ENCODE measurements at regions not wholly inside any gene's neighbourhood (a gene's known extent, or its start where the extent isn't known, plus 50 kb on each side); places are given as distances from the start of the nearest gene placed in this dataset.

- Histone ChIP-seq H3K4me1 (no peaks in the 10 kb centered on the region), H3K4me3 (no peak overlapping the region), H3K9me3 (no peaks in the 10 kb centered on the region), H3K27ac (no peak overlapping the region), H3K27me3 (no peaks in the 10 kb centered on the region), H3K36me3 (no peaks in the 10 kb centered on the region)
- DNase-seq: no peak
- TF ChIP-seq POLR2A (IDR thresholded peaks at IDR 0.05) (no peak), CTCF (IDR thresholded peaks at IDR 0.05) (no peak)
Measured at GRCh38 chr3:76788206-76788605, 251.7 kb upstream of the ROBO2 start.

- no peak for DNase-seq
- TF ChIP-seq POLR2A (IDR thresholded peaks at IDR 0.05) (no peak), CTCF (IDR thresholded peaks at IDR 0.05) (no peak)
- Histone ChIP-seq H3K4me1 (no peaks in the 10 kb centered on the region), H3K4me3 (no peak overlapping the region), H3K27ac (no peak overlapping the region), H3K36me3 (no peaks in the 10 kb centered on the region), H3K27me3 (no peaks in the 10 kb centered on the region), H3K9me3 (no peaks in the 10 kb centered on the region)
Measured at GRCh38 chr3:76789237-76789636, 250.7 kb upstream of the ROBO2 start.

- TF ChIP-seq CTCF (IDR thresholded peaks at IDR 0.05) (no peak), POLR2A (IDR thresholded peaks at IDR 0.05) (no peak)
- Histone ChIP-seq H3K9me3 (no peaks in the 10 kb centered on the region), H3K36me3 (no peaks in the 10 kb centered on the region), H3K4me1 (no peaks in the 10 kb centered on the region), H3K27me3 (no peaks in the 10 kb centered on the region), H3K27ac (no peak overlapping the region), H3K4me3 (no peak overlapping the region)
- DNase-seq: no peak
Measured at GRCh38 chr3:76811418-76811817, 228.5 kb upstream of the ROBO2 start.

- no peak overlapping the region for H3K4me3 ChIP-seq
- no peaks in the 10 kb centered on the region for H3K27me3 ChIP-seq
- H3K9me3 ChIP-seq: no peaks in the 10 kb centered on the region
- no peak for DNase-seq
- no peak for TF ChIP-seq CTCF (IDR thresholded peaks at IDR 0.05)
- no peak for TF ChIP-seq POLR2A (IDR thresholded peaks at IDR 0.05)
- no peaks in the 10 kb centered on the region for H3K36me3 ChIP-seq
- H3K27ac ChIP-seq: no peak overlapping the region
- H3K4me1 ChIP-seq: no peaks in the 10 kb centered on the region
Measured at GRCh38 chr3:76812649-76813242, 227.2 kb upstream of the ROBO2 start.

- H3K9me3 ChIP-seq: no peaks in the 10 kb centered on the region
- no peak for DNase-seq
- no peaks in the 10 kb centered on the region for H3K36me3 ChIP-seq
- no peak overlapping the region for H3K27ac ChIP-seq
- TF ChIP-seq POLR2A (IDR thresholded peaks at IDR 0.05) (no peak), CTCF (IDR thresholded peaks at IDR 0.05) (no peak)
- no peak overlapping the region for H3K4me3 ChIP-seq
- no peaks in the 10 kb centered on the region for H3K27me3 ChIP-seq
- no peaks in the 10 kb centered on the region for H3K4me1 ChIP-seq
Measured at GRCh38 chr3:76815561-76815960, 224.3 kb upstream of the ROBO2 start.

GRCh38 chr3:76820481-76820880 lies 219.4 kb upstream of the ROBO2 start:
- no peak overlapping the region for H3K27ac ChIP-seq
- no peaks in the 10 kb centered on the region for H3K4me1 ChIP-seq
- H3K9me3 ChIP-seq: no peaks in the 10 kb centered on the region
- TF ChIP-seq POLR2A (IDR thresholded peaks at IDR 0.05) (no peak), CTCF (IDR thresholded peaks at IDR 0.05) (no peak)
- H3K27me3 ChIP-seq: no peaks in the 10 kb centered on the region
- H3K4me3 ChIP-seq: no peak overlapping the region
- H3K36me3 ChIP-seq: no peaks in the 10 kb centered on the region
- no peak for DNase-seq

Data from Peyer's patch (tissue), 4 donors.